ENCODE measurements at regions not wholly inside any gene's neighbourhood (a gene's known extent, or its start where the extent isn't known, plus 50 kb on each side); places are given as distances from the start of the nearest gene placed in this dataset.

- no peak for DNase-seq (ENCODE audit: low spot score)
- Histone ChIP-seq H3K27me3 (ENCODE audit: control insufficient read depth in 4 of 4, insufficient read depth in 4 of 4, low read length in 3 of 4) (no peaks in the 10 kb centered on the region), H3K4me1 (ENCODE audit: control insufficient read depth in 4 of 4, insufficient read depth in 4 of 4, low read length in 3 of 4) (no peaks in the 10 kb centered on the region), H3K4me3 (ENCODE audit: low read depth in 1 of 3, low read length in 3 of 3) (no peak overlapping the region), H3K36me3 (ENCODE audit: control insufficient read depth in 4 of 4, insufficient read depth in 3 of 4, low read depth in 1 of 4, low read length in 3 of 4) (no peaks in the 10 kb centered on the region), H3K27ac (ENCODE audit: low read depth in 1 of 2, low read length in 2 of 2) (no peak overlapping the region), H3K9me3 (ENCODE audit: control insufficient read depth in 4 of 4, low read length in 3 of 4) (no peaks in the 10 kb centered on the region), H3K9ac (ENCODE audit: low read depth in 1 of 2, low read length in 2 of 2) (no peak overlapping the region)
- WGBS: 67% methylated on average over 1 of the region's 1 CpG
- TF ChIP-seq FOXA2 (IDR thresholded peaks at IDR 0.05) (no peak), RXRA (IDR thresholded peaks at IDR 0.05) (no peak), TAF1 (conservative IDR thresholded peaks at IDR 0.05) (no peak), GABPA (IDR thresholded peaks at IDR 0.05 in 1 of 2, conservative IDR thresholded peaks at IDR 0.05 in 1 of 2) (no peak), JUND (IDR thresholded peaks at IDR 0.05) (no peak), MAX (IDR thresholded peaks at IDR 0.05) (no peak), NR2F2 (IDR thresholded peaks at IDR 0.05) (no peak), FOXA1 (IDR thresholded peaks at IDR 0.05) (no peak), RAD21 (IDR thresholded peaks at IDR 0.05) (no peak), HNF4G (IDR thresholded peaks at IDR 0.05) (no peak), EGR1 (IDR thresholded peaks at IDR 0.05; ENCODE audit: low read depth in 2 of 2) (no peak), YY1 (IDR thresholded peaks at IDR 0.05) (no peak), SP1 (IDR thresholded peaks at IDR 0.05) (no peak), ZBTB33 (IDR thresholded peaks at IDR 0.05) (no peak)
- TF ChIP-seq, protein P1, sequence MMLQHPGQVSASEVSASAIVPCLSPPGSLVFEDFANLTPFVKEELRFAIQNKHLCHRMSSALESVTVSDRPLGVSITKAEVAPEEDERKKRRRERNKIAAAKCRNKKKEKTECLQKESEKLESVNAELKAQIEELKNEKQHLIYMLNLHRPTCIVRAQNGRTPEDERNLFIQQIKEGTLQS (IDR thresholded peaks at IDR 0.05): no peak
- TF ChIP-seq, protein P2, sequence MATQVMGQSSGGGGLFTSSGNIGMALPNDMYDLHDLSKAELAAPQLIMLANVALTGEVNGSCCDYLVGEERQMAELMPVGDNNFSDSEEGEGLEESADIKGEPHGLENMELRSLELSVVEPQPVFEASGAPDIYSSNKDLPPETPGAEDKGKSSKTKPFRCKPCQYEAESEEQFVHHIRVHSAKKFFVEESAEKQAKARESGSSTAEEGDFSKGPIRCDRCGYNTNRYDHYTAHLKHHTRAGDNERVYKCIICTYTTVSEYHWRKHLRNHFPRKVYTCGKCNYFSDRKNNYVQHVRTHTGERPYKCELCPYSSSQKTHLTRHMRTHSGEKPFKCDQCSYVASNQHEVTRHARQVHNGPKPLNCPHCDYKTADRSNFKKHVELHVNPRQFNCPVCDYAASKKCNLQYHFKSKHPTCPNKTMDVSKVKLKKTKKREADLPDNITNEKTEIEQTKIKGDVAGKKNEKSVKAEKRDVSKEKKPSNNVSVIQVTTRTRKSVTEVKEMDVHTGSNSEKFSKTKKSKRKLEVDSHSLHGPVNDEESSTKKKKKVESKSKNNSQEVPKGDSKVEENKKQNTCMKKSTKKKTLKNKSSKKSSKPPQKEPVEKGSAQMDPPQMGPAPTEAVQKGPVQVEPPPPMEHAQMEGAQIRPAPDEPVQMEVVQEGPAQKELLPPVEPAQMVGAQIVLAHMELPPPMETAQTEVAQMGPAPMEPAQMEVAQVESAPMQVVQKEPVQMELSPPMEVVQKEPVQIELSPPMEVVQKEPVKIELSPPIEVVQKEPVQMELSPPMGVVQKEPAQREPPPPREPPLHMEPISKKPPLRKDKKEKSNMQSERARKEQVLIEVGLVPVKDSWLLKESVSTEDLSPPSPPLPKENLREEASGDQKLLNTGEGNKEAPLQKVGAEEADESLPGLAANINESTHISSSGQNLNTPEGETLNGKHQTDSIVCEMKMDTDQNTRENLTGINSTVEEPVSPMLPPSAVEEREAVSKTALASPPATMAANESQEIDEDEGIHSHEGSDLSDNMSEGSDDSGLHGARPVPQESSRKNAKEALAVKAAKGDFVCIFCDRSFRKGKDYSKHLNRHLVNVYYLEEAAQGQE (IDR thresholded peaks at IDR 0.05): no peak
- TF ChIP-seq, protein P3, sequence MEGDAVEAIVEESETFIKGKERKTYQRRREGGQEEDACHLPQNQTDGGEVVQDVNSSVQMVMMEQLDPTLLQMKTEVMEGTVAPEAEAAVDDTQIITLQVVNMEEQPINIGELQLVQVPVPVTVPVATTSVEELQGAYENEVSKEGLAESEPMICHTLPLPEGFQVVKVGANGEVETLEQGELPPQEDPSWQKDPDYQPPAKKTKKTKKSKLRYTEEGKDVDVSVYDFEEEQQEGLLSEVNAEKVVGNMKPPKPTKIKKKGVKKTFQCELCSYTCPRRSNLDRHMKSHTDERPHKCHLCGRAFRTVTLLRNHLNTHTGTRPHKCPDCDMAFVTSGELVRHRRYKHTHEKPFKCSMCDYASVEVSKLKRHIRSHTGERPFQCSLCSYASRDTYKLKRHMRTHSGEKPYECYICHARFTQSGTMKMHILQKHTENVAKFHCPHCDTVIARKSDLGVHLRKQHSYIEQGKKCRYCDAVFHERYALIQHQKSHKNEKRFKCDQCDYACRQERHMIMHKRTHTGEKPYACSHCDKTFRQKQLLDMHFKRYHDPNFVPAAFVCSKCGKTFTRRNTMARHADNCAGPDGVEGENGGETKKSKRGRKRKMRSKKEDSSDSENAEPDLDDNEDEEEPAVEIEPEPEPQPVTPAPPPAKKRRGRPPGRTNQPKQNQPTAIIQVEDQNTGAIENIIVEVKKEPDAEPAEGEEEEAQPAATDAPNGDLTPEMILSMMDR (IDR thresholded peaks at IDR 0.05; ENCODE audit: low read depth, low read length, missing input control): no peak
Measured at GRCh38 chr5:58326022-58326421, 133.9 kb downstream of the PLK2 start.

- Histone ChIP-seq H3K36me3 (ENCODE audit: control insufficient read depth in 4 of 4, insufficient read depth in 3 of 4, low read depth in 1 of 4, low read length in 3 of 4) (no peaks in the 10 kb centered on the region), H3K27ac (ENCODE audit: low read depth in 1 of 2, low read length in 2 of 2) (no peak overlapping the region), H3K4me3 (ENCODE audit: low read depth in 1 of 3, low read length in 3 of 3) (no peak overlapping the region), H3K4me1 (ENCODE audit: control insufficient read depth in 4 of 4, insufficient read depth in 4 of 4, low read length in 3 of 4) (no peaks in the 10 kb centered on the region), H3K27me3 (ENCODE audit: control insufficient read depth in 4 of 4, insufficient read depth in 4 of 4, low read length in 3 of 4) (no peaks in the 10 kb centered on the region), H3K9ac (ENCODE audit: low read depth in 1 of 2, low read length in 2 of 2) (no peak overlapping the region), H3K9me3 (ENCODE audit: control insufficient read depth in 4 of 4, low read length in 3 of 4) (no peaks in the 10 kb centered on the region)
- WGBS: 45% methylated on average over 3 of the region's 3 CpGs
- TF ChIP-seq HNF4A (conservative IDR thresholded peaks at IDR 0.05): no peak
- TF ChIP-seq HNF4G (IDR thresholded peaks at IDR 0.05): no peak
- no peak for TF ChIP-seq MAX (IDR thresholded peaks at IDR 0.05)
- no peak for TF ChIP-seq JUND (IDR thresholded peaks at IDR 0.05)
- DNase-seq (ENCODE audit: low spot score): no peak
Measured at GRCh38 chr5:58322453-58322852, 137.4 kb downstream of the PLK2 start.

Measured in liver (tissue), 8 donors.